OCI-LY3 (cell line): ENCODE measurements at regions not wholly inside any gene's neighbourhood (a gene's known extent, or its start where the extent isn't known, plus 50 kb on each side); places are given as distances from the start of the nearest gene placed in this dataset.

Source experiments
- H2AFZ ChIP-seq: fragments of 200-600, 300-600 bp; shearing (Covaris generic); 2 replicates; pipeline ENCODE4 v1.6.0; 2014; ENCODE audit warnings: antibody characterized with exemption, low read depth, low read length
- H3K27ac ChIP-seq: fragments of 200-600, 300-600 bp; sonication (generic); 2 replicates; pipeline ENCODE4 v1.5.1; 2014; ENCODE audit warnings: mild to moderate bottlenecking, low read length, moderate library complexity, mixed read lengths
- H3K27me3 ChIP-seq: fragments of 200-600, 300-600 bp; sonication (generic); 2 replicates; pipeline ENCODE4 v1.6.1; 2014; ENCODE audit warnings: low read depth, low read length, mixed read lengths
- H3K36me3 ChIP-seq: fragments of 200-600, 300-600 bp; sonication (generic); replicated peaks from 2 replicates; pipeline ENCODE3; 2014; ENCODE audit warnings: low read depth, low read length, mixed read lengths
- H3K4me1 ChIP-seq: fragments of 300-600, 200-600 bp; sonication (generic); 2 replicates; pipeline ENCODE4 v1.6.1; 2014; ENCODE audit warnings: low read length, mixed read lengths
- H3K4me2 ChIP-seq: fragments of 200-600, 300-600 bp; sonication (generic); 2 replicates; pipeline ENCODE4 v1.6.1; 2014; ENCODE audit warnings: low read length, mixed read lengths
- H3K4me3 ChIP-seq: fragments of 300-600, 200-600 bp; sonication (generic); 2 replicates; pipeline ENCODE4 v1.5.1; 2014; ENCODE audit warnings: antibody characterized with exemption, mild to moderate bottlenecking, low read length, moderate library complexity
- H3K79me2 ChIP-seq: fragments of 300-600, 200-600 bp; shearing (Covaris generic); 2 replicates; pipeline ENCODE4 v1.6.1; 2014; ENCODE audit warnings: mild to moderate bottlenecking, low read length, mixed read lengths
- H3K9ac ChIP-seq: fragments of 300-600, 200-600 bp; shearing (Covaris generic); 2 replicates; pipeline ENCODE4 v1.6.0; 2014; ENCODE audit warnings: mild to moderate bottlenecking, low read length, moderate library complexity
- H3K9me3 ChIP-seq: fragments of 200-600, 300-600 bp; shearing (Covaris generic); 2 replicates; pipeline ENCODE4 v1.6.1; 2014; ENCODE audit warnings: low read length, mixed read lengths; ENCODE audit not compliant: insufficient read depth
- H4K20me1 ChIP-seq: fragments of 200-600, 300-600 bp; sonication (generic); 2 replicates; pipeline ENCODE4 v1.6.1; 2016; ENCODE audit warnings: low read length, mixed read lengths; ENCODE audit not compliant: insufficient read depth
- CTCF ChIP-seq: fragments of 200-600, 300-600 bp; sonication (generic); IDR thresholded peaks from 2 replicates; pipeline ENCODE4 v1.5.1; 2014; ENCODE audit warnings: antibody characterized with exemption, low read length, low read depth
- EZH2phosphoT487 ChIP-seq: fragments of 200-600 bp; shearing (Covaris generic); IDR thresholded peaks from 2 replicates; pipeline ENCODE4 v1.6.1; 2018; ENCODE audit warnings: antibody characterized with exemption, mixed run types, low read depth

GRCh38 chr6:169906004-169906687 lies 154.7 kb downstream of the ERMARD start:
- H3K4me1 ChIP-seq, result no peaks in the 10 kb centered on the region
- no peaks in the 10 kb centered on the region for H3K36me3 ChIP-seq
- H3K4me3 ChIP-seq, result no peak overlapping the region
- H2AFZ ChIP-seq, result no peak overlapping the region
- H3K9me3 ChIP-seq, result no peaks in the 10 kb centered on the region
- H3K27ac ChIP-seq, result no peak overlapping the region
- no peak for TF ChIP-seq CTCF
- no peak for TF ChIP-seq EZH2phosphoT487
- H3K9ac ChIP-seq, result no peak overlapping the region
- no peaks in the 10 kb centered on the region for H3K27me3 ChIP-seq
- H3K79me2 ChIP-seq, result no peaks in the 10 kb centered on the region
- no peak overlapping the region for H3K4me2 ChIP-seq
- H4K20me1 ChIP-seq, result no peaks in the 10 kb centered on the region

GRCh38 chr6:169905041-169905807 lies 153.8 kb downstream of the ERMARD start:
- no peaks in the 10 kb centered on the region for H4K20me1 ChIP-seq
- H3K4me1 ChIP-seq, result no peaks in the 10 kb centered on the region
- no peaks in the 10 kb centered on the region for H3K36me3 ChIP-seq
- TF ChIP-seq CTCF (no peak), EZH2phosphoT487 (no peak)
- no peaks in the 10 kb centered on the region for H3K27me3 ChIP-seq
- H2AFZ ChIP-seq, result no peak overlapping the region
- H3K9me3 ChIP-seq, result no peaks in the 10 kb centered on the region
- no peak overlapping the region for H3K4me3 ChIP-seq
- no peaks in the 10 kb centered on the region for H3K79me2 ChIP-seq
- no peak overlapping the region for H3K4me2 ChIP-seq
- no peak overlapping the region for H3K9ac ChIP-seq
- no peak overlapping the region for H3K27ac ChIP-seq

GRCh38 chr6:169904051-169904922 lies 152.9 kb downstream of the ERMARD start:
- H3K4me3 ChIP-seq, result no peak overlapping the region
- H3K4me1 ChIP-seq, result no peaks in the 10 kb centered on the region
- H3K9me3 ChIP-seq, result no peaks in the 10 kb centered on the region
- H3K79me2 ChIP-seq, result no peaks in the 10 kb centered on the region
- no peaks in the 10 kb centered on the region for H3K36me3 ChIP-seq
- H3K27me3 ChIP-seq, result no peaks in the 10 kb centered on the region
- no peak overlapping the region for H3K9ac ChIP-seq
- H2AFZ ChIP-seq, result no peak overlapping the region
- TF ChIP-seq EZH2phosphoT487 (no peak), CTCF (no peak)
- no peak overlapping the region for H3K27ac ChIP-seq
- H3K4me2 ChIP-seq, result no peak overlapping the region
- H4K20me1 ChIP-seq, result no peaks in the 10 kb centered on the region

- H3K79me2 ChIP-seq, result no peaks in the 10 kb centered on the region
- no peak overlapping the region for H3K9ac ChIP-seq
- no peaks in the 10 kb centered on the region for H3K36me3 ChIP-seq
- no peak overlapping the region for H3K4me3 ChIP-seq
- TF ChIP-seq EZH2phosphoT487 (no peak), CTCF (no peak)
- no peaks in the 10 kb centered on the region for H3K27me3 ChIP-seq
- H3K9me3 ChIP-seq, result no peaks in the 10 kb centered on the region
- no peaks in the 10 kb centered on the region for H4K20me1 ChIP-seq
- H2AFZ ChIP-seq, result no peak overlapping the region
- H3K4me1 ChIP-seq, result no peaks in the 10 kb centered on the region
- no peak overlapping the region for H3K4me2 ChIP-seq
- no peak overlapping the region for H3K27ac ChIP-seq
Observed at GRCh38 chr6:169903122-169903521, 151.7 kb downstream of the ERMARD start.
